ENCODE measurements at regions not wholly inside any gene's neighbourhood (a gene's known extent, or its start where the extent isn't known, plus 50 kb on each side); places are given as distances from the start of the nearest gene placed in this dataset.

DNA sequence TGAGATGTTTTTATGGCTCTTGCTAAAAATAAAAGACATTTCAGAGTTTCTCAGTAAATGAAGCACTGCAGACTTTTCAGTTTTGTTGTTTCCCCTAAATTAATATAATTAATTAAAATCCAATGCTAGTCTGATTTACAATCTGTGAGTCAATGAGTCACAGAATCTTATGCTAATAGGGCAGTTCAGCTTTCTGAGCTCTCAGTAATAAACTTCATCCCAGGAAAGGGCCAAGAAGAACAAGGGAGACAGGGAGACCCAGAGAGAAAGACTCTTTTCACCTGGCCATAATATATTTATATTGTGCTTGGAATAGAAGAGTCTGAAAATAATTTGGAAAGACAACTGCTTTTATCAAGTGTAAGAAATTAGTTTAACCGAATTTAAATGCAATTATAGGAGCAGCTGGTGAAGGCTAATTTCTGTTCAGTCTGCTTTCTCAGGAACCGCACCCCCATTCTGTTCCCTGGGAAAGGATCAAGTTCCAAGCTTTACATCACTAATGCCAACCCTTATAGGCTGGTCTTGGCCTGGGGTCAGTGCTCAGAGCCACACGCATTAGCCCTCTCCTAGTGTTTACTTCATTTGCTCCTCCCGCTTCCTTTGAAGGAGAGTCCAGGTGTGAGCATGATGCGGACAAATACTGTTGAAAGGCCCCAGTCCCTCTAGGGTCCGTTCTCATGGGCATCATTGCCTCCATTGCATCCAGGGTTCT is 145.6 kb downstream of the ZBTB18 start:
- DNase-seq (ENCODE audit: low spot score): no peak

DNA sequence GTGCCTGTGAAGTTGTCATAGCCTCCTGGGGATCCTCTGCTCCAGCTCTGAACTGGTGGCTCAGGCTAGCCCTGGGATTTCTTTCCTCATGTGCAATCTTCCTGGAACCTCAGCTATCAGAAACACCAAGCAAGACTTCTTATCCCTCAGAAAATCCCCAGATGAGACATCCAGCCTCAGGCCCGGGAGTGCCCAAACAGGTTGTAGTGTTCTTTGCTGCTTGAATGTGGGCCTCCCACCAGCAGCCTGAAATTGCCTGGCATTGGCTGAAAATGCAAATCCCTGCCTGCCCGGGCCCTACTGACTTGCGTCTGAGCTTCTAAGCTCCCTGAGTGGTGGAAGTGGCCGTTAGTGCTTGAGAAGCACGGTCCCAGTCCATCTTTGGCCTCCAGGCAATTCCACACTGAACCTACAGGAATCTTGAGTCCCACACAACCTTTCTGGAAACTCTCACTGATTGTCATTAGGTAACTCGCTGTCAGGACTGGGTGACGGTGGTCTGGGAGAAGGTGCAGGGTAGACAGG is 146.8 kb downstream of the ZBTB18 start:
- no peak for DNase-seq (ENCODE audit: low spot score)

DNA sequence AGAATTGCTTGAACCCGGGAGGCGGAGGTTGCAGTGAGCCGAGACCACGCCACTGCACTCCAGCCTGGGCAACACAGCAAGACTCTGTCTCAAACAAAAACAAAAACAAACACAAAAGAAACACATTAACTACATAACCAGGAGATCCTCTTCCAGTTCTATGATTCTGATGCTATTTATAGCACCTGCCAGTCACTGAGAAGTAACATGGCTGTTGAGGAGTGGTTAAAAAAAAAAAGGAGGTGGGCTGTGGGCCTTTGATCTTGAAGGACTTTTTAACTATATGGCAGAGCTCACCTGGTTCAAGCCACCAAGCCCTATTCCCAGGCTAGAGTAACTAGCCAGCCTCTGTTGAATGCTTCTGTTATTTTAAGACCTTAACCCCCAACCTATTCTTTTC is 148.8 kb downstream of the ZBTB18 start:
- DNase-seq (ENCODE audit: low spot score): no peak

DNA sequence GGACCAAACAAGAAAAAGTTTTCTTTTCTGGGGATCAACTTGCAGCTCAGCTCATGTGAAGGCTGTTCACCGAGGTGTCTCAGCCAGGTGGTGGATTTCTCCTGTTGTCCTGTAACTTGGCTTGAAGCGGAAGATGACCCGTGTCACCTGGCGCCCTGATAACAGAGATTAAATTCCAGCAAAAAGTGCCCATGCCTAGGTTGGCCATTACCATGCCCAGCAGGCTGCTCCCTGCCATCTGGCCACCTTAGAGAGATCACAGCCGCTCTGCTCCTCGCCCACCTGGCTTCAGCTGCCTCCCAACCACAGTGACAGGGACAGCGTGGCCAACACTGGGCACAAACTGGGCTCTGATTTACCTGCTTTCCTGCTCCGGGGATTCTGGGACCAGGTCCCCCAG is 149.5 kb downstream of the ZBTB18 start:
- DNase-seq (ENCODE audit: low spot score): no peak

DNA sequence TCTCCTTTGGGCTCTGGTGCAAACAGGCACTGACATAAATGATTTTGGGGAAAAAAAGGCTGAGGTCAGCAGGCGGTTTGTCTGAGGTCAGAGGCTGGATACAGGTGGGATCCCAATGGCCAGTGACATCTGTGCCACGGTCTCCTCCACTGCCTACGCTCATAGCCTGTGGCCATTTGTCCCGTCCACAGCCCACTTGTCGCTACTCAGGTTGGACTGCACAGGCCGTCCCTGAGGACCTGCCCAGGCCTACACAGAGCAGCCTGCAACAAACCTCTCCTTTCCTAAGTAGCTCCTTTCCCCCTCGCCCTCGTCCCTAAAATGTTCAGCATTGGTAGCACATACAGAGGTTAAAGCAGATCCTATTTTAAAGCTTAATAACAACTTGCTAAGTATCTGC is 150.7 kb downstream of the ZBTB18 start:
- no peak for DNase-seq (ENCODE audit: low spot score)

DNA sequence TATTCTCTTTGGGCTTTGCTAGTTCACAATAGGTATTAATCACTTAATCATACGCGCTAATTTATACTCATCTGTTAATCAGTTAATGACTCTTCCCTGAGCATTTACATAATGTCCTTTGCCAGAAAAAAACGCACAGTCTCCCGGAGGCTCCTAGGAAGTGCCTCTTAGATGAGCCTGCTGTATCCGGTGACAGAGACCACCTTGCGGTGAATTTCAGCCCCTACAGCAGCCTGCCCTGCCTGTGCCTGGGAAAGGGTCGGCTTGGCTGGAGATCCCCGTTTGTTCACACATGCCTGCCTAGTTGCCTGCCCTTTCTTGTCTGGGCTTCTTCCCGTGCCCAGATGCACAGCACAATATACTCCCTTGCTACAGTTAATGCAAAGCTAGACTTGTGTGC is 152.9 kb downstream of the ZBTB18 start:
- no peak for DNase-seq (ENCODE audit: low spot score)

DNA sequence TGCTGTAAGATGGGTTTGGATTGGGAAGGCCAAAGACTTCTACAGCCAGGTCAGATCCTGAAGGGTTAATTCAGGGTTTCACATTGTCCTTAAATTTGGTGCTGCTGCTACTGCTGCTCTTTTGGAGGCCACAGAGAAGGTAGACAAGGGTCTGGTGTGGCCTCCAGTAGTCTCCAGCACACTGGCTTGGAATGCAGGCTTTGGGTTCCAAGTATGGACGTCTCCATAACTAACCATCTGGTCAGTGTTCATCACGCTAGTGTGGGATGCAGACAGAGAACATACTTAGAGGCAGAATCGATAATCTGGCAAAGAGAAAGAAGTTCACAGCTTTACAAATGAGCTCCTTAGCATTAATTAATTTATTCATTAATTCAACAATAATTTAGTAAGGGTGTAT is 154.1 kb downstream of the ZBTB18 start:
- DNase-seq (ENCODE audit: low spot score): no peak

DNA sequence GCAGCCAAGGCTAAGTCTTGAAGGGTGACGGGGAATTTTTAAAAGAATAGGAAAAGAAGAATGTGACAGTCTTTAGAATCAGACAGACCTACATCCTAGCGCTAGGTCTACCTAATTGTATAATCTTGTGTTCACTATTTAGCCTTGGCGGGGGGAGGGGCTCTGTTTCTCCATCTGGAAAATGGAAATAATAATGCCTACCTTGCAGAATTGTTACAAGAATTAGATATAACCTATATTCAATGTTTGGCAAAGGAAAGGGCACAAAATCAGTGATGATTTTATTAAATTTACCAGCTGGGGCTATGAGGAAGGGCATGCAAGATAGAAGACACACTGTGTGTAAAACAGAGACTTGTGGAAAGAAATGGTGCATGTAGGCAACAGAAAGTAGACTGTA is 154.8 kb downstream of the ZBTB18 start:
- DNase-seq (ENCODE audit: low spot score): no peak

DNA sequence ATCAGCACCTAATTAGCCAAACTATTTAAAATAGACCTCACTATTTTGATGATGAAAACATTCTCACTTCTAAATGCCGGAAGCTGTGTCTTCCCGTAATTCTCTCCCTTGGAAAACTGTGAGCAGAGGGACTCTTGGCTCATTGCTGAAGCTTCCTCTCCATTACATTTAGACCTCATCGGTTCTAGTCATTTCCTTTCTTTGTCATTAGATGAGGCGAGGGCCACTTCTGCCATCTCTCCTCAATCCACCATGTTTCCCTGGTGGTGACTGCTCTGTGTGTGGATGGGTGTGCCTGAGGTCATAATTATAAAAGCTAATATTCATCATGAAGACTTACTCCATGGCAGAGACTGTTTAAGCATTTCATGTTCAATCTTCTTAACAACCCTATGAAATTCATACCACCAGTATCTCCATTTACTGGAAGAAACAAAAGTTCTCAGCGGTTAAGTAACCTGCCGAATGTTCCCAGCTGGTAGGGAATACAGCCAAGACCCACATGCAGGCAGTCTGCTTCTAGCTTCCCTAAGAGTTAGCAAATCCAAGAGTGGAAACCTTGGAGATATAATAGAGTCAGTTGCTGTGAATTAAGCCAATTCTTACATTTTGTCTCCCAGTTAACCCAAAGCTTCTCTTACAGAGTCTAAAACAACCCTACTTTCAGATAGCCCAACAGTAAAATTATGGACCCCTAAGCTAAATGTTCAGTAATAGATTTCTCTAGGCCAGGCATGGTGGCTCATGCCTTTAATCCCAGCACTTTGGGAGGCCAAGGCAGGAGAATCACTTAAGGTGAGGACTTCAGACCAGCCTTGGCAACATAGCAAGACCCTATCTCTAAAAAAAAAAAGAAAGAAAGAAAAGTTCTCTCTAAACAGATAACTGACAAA is 156.2 kb downstream of the ZBTB18 start:
- no peak for DNase-seq (ENCODE audit: low spot score)

DNA sequence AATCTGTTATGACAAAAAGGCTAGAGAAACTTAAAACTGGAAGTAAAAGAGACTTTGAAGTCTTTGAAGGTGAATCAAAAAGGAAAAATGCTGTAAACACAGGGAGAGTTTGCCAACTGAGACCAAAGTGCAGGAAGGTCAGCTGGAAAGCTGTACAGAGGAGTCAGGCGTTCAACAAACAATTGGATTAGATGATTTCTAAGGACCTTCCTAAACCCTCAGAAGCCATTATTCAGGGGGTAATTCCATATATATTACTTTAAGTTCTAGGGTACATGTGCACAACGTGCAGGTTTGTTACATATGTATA is 156.8 kb downstream of the ZBTB18 start:
- DNase-seq (ENCODE audit: low spot score): no peak

DNA sequence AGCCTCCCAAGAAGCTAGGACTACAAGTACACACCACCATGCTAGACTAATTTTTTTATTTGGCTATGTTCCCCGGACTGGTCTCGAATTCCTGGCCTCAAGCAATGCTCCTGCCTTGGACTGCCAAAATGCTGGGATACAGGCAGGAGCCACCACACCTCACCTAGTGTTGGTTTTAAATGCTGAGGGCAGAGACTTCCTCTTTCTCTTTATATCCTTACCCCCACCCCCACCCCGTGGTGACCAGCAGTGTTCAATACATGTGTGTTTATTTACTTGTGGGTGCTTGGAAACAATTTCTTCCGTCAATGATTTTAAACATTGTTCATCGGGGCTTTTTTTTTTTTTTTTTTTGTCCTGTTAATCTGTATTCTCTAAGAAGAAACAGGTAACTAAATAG is 158.9 kb downstream of the ZBTB18 start:
- DNase-seq (ENCODE audit: low spot score): no peak

DNA sequence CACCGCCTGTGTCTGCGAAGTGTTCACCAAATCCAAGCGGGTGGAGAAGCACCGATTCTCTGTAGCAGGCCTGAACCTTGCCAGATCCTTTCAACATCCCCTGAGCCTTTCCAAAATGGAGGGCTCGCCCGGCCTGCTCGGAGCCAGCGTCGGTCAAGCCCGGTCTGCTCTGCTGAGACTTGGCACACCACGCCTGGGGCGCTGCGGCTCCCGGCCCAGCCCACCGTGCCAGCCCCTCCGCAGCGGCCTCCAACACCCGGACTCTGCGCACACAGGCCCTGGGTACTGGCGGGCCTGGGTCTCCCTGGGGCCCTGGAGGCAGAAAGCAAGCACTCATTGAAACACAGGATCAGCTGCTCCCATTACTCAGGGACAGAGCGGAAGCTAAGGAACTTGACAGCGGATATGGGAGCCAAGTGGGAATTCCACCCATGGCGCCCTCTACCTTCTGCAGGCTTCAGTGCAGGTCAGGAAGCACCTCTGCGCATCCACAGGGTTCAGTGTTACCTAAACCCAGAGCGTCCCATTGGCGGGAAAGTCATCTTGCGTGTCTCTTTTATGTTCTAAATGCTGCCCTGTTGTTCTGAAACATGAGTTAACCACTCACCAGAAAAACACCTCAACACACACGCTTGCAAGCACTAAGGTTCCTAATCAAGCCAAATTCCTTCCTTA is 159.9 kb downstream of the ZBTB18 start:
- DNase-seq (ENCODE audit: low spot score): no peak

DNA sequence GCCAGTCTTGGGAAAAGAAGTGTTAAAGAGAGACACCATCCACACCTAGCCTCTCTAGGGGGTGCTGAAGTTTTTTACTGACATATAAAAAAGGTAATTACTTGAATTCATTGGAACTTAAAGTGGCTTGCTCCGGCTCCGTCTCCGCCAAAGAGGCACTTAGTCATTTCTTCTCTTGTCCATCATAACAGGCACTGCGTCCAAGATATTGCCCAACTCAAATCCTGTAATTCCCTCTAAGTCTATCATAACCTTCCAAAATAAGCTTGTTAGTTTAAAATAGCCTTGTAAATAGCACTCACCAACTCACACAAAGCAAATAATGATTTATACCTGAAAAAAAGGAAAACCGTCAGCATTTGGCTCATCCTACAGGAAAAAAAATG is 160.5 kb downstream of the ZBTB18 start:
- no peak for DNase-seq (ENCODE audit: low spot score)

DNA sequence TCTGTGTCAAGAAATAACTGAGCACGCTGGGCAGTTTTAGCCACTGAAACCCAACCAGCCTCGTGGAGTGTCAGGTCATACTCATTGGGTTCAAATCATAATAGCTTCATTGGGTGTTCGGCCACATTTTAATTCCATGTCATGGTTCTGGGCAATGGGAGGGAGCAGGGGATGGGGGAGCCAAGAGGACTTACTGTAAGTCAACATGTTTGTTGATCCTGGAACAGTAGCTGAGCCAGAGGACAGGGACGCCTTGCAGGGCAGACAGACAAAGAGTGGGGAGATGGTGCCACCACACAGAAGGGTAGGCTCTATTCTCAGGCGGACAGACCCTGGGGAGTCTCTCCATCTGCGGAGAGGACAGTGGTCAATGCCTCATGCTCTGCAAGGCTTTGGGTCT is 161.1 kb downstream of the ZBTB18 start:
- DNase-seq (ENCODE audit: low spot score): no peak

DNA sequence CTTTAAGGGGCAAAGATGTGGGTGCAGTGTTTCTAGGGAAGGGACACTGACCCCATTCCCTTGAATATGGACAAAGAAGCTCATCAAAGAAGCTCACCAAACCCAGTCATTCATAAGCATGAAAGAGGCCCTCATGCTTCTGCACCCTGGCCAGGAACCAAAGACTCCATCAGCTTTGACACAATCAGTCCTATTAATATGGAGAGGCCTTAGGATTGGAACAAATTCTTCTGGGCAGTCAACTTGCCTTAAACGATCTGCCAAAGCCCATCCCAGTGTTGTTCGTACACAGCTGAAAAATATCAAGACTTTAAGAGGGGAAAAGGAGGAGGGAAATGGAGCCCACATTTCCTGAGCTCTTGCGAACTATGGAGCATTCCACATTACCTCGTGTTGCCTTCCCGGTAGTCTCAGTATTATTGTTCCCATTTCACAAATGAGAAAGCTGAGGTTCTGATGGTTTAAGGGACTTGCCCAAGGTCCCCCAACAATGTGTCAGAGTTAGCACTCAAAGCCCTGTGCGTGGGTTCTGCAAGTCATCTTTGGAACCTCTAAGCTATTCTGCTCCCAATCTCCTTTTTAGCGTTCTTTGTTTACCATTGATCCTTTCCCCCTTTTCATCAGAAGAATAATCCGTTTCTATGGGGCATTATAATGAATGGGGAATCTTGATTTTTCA is 161.9 kb downstream of the ZBTB18 start:
- no peak for DNase-seq (ENCODE audit: low spot score)

DNA sequence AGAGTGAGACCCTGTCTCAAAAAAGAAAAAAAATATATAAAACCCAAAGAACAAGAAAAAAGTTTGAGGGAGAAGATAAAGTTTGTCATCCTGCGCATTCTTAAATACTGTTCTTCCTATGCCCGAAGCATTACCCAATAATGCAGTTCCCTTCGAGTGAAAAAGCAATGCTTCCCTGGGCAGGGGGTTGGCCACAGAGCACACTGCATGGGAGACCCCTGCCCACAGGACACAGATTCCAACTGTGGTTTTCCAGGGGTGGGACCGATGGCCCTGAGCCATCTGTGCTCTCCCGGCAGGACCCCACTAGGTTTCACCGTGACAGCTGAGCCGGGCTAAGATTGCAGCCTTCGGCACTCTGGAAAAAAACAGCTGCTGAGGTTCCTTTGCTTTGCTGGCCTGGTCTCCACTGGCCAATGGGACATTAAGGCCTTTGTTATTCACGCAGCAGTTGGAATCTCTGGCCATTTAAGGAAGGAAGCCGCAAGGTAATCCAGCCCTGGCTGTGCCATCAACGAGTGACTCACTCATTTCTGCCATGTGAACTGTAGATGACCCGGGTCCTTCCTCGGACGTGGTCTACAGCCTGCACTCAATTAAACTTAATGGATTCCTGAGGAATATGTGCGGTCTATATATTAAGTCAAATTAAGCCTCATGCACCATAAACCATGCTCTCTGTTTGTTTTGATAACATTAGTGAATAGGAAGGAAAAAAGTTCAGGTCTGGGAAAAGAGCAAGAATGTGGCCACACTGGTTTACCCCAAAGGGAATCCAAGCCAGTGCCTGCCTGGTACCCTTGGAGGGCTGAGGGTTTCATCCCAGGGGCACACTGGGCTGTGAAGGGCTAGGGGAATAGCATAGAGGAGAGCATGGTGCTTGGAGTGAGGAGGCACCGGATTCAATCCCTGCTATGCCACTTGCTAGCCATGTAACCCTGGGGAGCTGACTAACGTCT is 163.2 kb downstream of the ZBTB18 start:
- no peak for DNase-seq (ENCODE audit: low spot score)

DNA sequence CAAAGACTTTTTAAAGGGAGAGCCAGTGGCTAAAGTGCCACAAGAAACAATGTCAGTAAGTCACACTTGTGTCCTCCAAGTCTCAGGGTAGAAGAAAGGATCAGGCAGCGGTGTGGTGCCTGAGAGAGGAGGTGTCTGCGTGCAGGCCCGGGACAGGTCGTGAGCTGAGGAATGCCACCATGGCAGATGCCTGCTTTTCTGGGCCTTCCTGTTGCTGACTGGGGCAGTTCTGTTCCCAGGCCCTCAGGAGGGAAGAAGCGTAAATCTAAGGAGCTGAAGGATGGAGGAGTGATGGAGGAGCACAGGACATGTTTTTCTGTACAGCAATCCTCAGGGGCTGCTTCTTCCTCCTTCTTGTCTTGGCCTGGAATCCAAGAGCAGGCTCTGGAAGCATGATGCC is 165.8 kb downstream of the ZBTB18 start:
- no peak for DNase-seq (ENCODE audit: low spot score)

DNA sequence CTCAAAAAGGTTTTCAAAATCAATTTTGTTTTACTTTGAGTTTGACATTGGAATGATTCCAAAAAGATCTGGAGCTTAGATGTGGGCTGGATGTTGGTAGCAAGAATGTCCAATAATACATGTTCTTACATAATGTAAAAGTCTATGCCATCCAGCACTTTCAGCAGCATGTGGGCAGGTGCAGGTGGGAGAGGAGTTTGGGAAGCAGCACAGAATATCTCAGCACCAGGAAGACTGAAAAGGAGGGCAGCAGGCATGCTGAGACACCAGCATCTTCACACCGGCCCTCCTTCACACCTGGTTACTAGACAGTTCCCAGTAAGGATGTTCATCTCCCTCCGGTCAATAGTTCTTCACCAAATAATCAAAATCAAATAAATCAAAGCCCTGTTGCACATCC is 166.6 kb downstream of the ZBTB18 start:
- DNase-seq (ENCODE audit: low spot score): no peak

DNA sequence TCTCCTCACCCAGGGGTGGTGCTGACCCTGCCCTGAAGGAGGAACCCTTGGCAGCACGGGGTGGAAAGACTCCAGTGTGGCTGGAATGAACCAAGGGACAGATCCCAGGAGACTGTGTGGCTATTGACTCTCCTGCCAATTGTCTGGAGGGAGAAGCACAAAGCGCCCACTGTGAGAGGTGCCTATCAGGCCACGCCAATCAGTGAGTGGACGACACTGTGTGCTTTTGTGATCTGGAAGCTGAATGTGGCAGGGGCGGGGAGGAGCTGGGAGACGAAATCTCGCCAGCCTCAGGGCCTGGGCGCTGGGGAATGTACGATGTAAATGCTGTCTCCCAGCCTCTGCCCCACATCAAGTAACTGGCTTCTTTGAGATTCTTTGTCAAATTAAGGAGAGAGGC is 167.1 kb downstream of the ZBTB18 start:
- no peak for DNase-seq (ENCODE audit: low spot score)

DNA sequence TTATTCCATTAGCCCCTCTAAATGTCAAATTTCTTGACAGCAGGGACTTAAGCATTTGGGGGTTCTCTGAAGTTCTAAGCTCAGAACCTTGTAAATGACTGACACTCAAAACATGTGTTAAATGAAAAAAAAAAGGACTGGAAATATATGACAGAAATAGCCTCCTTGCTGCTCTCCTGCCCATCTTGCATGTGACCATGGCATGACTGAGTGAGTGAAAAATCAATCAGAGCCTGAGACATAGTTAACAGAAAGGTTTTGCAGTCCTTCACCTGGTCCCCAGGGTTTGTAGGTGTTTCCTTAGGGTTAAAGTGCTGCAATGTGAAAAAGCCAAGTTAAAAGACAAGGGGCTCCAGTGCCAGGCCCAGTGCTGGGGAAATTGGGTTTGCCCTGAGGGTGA is 168.1 kb downstream of the ZBTB18 start:
- no peak for DNase-seq (ENCODE audit: low spot score)

DNA sequence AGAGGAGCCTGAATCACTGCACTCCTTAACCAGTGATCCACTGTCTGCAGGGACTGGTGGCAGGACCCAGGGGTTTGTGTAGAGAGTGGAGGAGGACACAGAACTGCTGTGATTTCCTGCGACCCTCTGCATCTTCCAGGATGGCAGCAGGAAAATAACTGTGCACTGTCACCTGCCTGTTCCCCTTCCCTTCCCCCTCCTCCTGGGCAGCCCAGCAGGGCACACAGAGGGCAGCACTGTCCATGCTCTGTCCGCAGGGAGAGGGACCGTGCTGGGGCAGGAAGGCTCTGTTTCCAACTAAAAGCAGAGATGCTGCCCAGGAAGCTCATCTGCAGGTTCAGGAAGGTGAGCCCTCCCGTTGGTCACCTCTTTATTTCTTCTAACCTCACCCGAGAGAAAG is 168.7 kb downstream of the ZBTB18 start:
- no peak for DNase-seq (ENCODE audit: low spot score)
